ENCODE measurements at regions not wholly inside any gene's neighbourhood (a gene's known extent, or its start where the extent isn't known, plus 50 kb on each side); places are given as distances from the start of the nearest gene placed in this dataset.
A peak's percentile ranks its signal among the peaks of the same experiment; 100 is the strongest.

DNA sequence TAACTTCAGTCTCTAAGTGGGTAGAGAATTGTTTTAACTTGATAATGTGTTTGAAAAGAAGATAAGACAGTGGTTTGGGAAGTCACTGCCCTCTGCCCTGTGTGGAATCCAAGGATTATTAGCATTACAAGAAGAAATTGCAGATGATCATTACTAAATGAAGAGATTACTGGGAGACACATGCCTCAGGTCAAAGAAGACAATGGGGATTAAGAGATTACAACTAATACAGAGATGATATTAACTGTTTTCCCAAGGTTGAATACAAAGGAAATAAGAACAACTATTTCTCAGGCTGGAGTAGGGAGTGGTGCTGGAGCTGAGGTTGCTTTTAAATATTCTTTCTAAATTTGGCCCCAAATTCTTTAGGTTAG, 166.0 kb downstream of the TRMT11 start:
- DNase-seq = no peak

GRCh38 chr6:126153661-126154060, 167.3 kb downstream of the TRMT11 start:
- no peak for DNase-seq

DNA sequence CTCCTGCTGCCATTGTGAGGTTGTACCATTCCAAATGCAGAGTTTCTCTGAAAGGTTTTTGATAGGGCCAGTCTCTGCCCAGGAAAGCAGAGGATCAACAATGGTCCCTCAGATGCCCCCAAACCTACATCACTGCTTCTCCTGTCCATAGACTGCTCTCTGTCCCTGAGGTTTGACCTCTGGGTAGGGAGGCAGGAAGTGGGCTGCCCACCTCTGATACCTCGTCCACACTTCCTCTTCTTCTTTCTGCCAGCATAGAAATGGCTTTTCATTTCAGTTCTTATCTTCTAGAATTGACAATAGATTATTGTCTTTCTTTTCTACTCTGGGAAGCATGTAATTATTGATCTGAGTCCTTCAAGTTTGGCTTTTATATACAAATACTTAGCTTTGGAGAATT, 170.6 kb downstream of the TRMT11 start:
- no peak for DNase-seq

DNA sequence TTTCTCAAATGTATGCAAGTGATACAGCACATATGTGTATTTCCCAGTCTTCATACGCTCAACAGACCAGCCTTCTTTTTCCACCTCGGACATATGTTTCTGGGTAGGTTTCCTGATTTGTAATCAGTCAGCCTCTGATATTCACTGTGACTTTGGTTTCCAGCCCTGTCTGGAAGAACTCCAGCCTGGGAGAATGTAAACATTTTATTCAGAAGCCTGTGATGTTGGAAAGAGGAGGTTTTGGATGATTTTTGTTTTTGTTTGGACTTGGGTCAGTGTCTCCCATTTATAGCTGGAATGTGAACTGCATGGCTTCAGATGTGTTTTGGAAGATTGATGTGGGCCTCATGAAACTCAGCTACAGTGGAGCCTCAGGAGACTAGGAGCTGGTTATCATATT, 172.2 kb upstream of the CENPW start:
- DNase-seq = no peak

GRCh38 chr6:126170433-126170832, 169.5 kb upstream of the CENPW start:
- no peak for DNase-seq

GRCh38 chr6:126170978-126171382, 168.9 kb upstream of the CENPW start:
- peak in 1 of 2 donors; percentile 11 for DNase-seq

DNA sequence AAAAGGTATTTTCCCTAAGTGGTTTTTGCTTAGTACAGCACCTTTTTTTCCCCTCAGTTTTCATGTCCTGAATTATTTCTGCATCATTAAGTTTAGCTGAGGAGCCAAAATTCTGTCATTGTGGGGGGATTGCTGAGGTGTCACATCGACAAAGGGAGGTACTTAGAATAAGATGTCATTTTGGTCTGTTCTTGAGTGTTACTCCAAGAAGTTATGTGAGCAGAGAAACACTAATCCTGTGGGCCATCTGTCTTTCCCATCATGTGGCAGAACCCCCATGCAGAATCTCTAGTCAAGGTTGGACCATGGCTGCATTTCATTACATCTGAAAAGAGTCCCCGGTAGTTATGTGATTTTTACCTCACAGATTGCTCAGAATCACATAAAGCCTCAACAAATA, 167.8 kb upstream of the CENPW start:
- DNase-seq = no peak

- DNase-seq = no peak
Observed at GRCh38 chr6:126173265-126173664, 166.7 kb upstream of the CENPW start.

DNA sequence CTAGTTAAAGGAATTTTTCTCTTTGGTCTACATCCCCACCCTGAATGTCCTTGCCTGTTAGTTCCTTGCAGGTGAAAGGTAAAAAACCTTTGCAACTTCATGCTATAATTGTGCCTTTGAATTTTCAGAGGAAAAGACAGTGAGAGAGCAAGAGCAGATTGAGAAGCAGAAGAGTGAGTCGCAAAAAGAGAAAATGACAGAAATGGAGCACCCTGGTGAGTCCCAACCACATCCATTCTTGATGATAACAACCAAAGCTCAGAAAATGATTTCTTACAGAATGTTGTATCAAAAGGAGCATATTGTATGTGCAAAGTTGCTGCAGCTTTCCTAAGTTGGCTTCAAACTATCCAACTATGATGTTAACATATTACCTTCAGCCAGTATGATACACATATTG, 165.2 kb upstream of the CENPW start:
- DNase-seq = no peak

- no peak for DNase-seq
Observed at GRCh38 chr6:126175251-126175650, 164.7 kb upstream of the CENPW start.

GRCh38 chr6:126176282-126176681, 163.6 kb upstream of the CENPW start:
- no peak for DNase-seq

DNA sequence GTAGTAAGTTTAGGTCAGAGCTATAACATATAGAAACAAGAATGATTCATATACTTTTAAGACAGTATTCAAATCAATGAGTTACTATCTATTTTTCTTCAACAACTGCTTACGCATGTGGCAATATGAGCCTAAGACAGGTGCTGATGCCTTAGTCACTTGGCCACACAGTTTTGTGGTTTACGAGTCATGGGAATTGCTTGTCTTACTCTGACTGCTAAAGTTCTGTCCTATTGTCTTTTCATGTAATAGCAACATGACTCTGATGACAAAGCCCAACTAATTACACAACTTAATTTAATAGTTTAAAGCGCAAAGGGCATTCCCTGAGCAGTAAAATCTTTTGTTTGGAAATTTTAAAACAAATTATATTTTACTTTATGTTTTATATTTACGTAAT, 159.3 kb upstream of the CENPW start:
- peak in 1 of 2 donors; percentile 4 for DNase-seq

DNA sequence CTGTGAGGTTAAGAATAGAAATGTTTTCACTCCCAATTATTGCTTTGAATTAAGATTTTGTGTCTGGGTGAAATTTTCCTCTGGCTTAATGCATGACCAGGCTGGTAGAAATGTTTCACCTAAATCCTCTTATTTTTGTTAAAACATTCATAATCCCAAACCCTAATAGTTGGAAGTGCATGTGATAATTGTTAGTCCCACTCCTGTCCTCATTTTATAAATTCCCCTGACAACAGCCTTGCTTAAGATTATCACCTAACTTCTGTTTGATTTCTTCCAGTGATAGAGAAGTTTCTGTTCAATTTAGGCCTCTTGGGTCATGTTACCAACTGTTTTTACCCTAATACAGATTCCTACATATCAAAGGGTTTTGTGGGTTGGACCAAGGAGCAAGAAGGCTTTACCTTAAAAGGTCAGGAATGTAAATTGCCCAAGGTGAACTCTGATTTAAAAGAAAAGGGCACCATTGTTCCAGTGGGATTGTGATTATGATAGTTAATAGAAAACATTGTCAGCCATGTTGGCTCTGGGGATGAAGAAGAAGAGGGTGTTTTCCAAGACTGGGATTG, 158.7 kb upstream of the CENPW start:
- no peak for DNase-seq

GRCh38 chr6:126181890-126182289, 158.0 kb upstream of the CENPW start:
- no peak for DNase-seq

DNA sequence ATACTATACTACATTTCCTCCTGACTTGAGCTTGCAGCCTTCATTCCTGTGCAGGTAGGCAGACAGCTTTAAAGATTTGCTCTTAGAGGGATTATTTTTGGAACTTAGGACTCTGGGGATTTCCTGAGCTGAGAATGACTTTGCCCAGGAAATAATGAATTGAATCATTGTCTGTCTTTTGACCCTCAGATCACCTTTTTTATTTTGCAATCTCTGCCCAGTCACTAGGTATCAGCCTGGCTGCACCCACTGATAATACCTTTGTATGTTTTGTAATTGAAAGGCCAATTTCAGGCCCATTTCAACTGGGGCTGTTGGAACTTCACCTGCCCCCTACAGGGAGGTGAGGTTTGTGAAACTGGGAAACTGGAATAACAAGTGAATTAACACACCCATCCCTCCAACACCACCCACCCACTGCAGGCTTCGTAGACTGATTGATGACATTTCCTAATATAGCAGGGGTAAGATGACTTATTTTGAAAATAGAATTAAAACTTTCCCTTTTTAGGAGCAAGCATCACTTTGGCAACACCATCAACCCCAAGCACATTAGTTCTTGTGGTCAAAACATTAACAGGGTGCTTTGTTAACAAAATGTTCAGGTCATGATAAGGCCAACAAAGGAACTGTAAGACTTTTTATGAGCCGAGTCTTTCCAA, 157.1 kb upstream of the CENPW start:
- DNase-seq = no peak

- DNase-seq = no peak
Observed at GRCh38 chr6:126185774-126186173, 154.1 kb upstream of the CENPW start.

GRCh38 chr6:126188279-126188909, 151.5 kb upstream of the CENPW start:
- DNase-seq = no peak

DNA sequence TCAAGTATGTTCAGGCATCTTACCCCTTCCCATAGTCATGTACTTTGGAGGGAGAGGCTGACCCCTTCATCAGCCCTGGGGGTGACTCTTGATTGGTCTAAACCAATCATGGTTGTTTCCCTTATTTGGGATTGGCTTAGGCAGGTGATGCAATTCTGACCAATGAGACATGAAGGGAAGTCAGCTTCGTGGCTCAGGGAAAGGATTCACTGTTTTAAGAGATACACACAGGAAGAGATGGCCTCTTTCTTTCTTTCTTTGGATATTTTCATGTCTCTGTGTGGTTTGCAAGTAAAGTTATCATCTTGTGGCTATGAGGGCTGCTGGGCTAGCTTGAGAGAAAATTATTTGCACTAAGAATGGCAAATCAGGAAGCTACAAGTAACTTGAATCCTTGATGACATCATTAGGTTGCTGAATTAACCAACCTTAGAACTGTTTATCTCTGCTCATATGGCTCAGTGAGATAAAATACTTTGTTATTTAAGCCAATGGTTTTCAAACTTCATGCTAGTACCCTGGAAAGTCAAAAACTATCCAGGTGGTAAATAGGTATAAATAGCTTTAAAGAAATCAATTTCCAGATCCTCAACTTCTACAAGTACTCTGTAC, 144.2 kb upstream of the CENPW start:
- DNase-seq = no peak

- DNase-seq = no peak
Observed at GRCh38 chr6:126198631-126199030, 141.3 kb upstream of the CENPW start.

- no peak for DNase-seq
Observed at GRCh38 chr6:126199466-126199865, 140.4 kb upstream of the CENPW start.

- DNase-seq = no peak
Observed at GRCh38 chr6:126202707-126203106, 137.2 kb upstream of the CENPW start.

GRCh38 chr6:126204126-126204525, 135.8 kb upstream of the CENPW start:
- no peak for DNase-seq

DNA sequence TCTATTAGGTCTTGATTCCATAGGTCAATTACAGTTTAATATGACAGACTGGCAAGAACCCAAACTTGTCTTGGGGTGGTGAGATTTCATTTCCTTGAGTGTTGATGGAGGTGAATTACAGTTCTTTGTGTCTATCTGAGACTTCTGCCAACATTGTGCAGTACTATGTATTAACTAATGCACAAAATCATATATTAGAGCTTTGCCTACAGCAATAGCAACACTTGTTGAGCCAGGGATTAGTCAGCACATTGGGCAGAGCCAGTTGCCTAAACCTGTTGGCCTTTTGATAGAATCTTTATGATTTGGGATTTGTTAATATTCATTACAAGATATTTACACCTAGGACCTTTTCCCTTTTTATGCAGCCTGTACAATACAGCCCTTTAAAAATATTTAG, 135.3 kb upstream of the CENPW start:
- DNase-seq = no peak

DNA sequence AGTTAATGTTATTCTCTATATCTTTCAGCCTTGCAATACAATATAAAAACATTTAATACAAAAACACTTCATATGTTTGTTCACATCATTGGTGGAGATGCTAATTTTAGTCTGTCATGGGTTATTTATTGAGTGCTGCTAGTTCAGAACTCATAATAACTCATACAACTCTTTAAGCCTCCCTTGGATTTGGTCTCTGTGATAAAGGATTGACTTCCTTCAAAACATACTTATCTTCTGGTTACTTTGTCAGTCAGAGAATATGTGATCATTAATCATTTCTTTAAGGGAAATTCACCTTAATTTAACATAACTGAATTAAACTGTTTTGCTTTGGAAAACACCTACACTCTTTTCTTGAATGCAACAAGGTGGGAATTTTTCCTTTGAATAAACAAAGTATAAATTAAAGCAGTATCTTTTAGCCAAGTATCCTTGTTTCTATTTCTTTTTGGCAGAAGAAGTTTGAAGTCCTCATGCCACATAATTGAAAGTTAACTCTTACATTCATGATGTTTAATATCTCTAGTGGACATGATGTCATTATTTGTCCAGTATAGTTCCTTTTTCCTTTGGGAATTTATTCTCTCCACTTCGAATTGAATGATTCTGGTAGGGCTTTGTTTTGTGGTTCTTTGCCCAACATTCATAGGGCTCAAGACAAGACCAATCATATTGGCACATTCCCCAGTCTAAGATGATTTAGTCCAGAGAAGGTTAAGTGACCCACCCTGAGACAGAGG, 133.2 kb upstream of the CENPW start:
- no peak for DNase-seq
